ENCODE measurements at regions not wholly inside any gene's neighbourhood (a gene's known extent, or its start where the extent isn't known, plus 50 kb on each side); places are given as distances from the start of the nearest gene placed in this dataset.

- Mint-ChIP-seq H3K27ac (no peak overlapping the region), H3K4me1 (no peaks in the 10 kb centered on the region), H3K27me3 (ENCODE audit: low read depth in 2 of 2) (no peaks in the 10 kb centered on the region), H3K36me3 (no peaks in the 10 kb centered on the region), H3K4me3 (no peak overlapping the region), H3K9me3 (peaks cover 4 to 12% of the 10 kb centered on the region in 2 donors)
- WGBS (ENCODE audit: insufficient coverage) = 68% methylated on average over 3 of the region's 3 CpGs
- no peak for TF ChIP-seq CTCF (IDR thresholded peaks at IDR 0.05)
- DNase-seq (no peak), ATAC-seq (no peak)
- H3K27me3 ChIP-seq (ENCODE audit: control insufficient read depth, insufficient read depth, low read length) = no peaks in the 10 kb centered on the region
- H3K27ac ChIP-seq (ENCODE audit: low read length) = no peak overlapping the region
- H3K9me3 ChIP-seq (ENCODE audit: control insufficient read depth, insufficient read depth, low read length) = no peaks in the 10 kb centered on the region
- intact Hi-C loops (cut with micrococcal nuclease) = no loop called here
- no peak overlapping the region for H3K4me3 ChIP-seq (ENCODE audit: low read length)
- no peaks in the 10 kb centered on the region for H3K36me3 ChIP-seq (ENCODE audit: control insufficient read depth, insufficient read depth, low read length)
- no peaks in the 10 kb centered on the region for H3K4me1 ChIP-seq (ENCODE audit: control insufficient read depth, insufficient read depth, low read length)
Measured at GRCh38 chr12:30126944-30127343, 343.2 kb upstream of the TMTC1 start.

GRCh38 chr12:30120522-30120921 is 336.8 kb upstream of the TMTC1 start:
- no peaks in the 10 kb centered on the region for H3K36me3 ChIP-seq (ENCODE audit: control insufficient read depth, insufficient read depth, low read length)
- Mint-ChIP-seq H3K9me3 (peaks cover 9 to 10% of the 10 kb centered on the region in 2 donors), H3K4me1 (no peaks in the 10 kb centered on the region), H3K27me3 (ENCODE audit: low read depth in 2 of 2) (no peaks in the 10 kb centered on the region), H3K27ac (no peak overlapping the region), H3K36me3 (no peaks in the 10 kb centered on the region), H3K4me3 (no peak overlapping the region)
- TF ChIP-seq CTCF (IDR thresholded peaks at IDR 0.05) = no peak
- no peak for DNase-seq
- no peaks in the 10 kb centered on the region for H3K4me1 ChIP-seq (ENCODE audit: control insufficient read depth, insufficient read depth, low read length)
- WGBS (ENCODE audit: insufficient coverage) = 44% methylated on average over 1 of the region's 1 CpG
- intact Hi-C loops (cut with micrococcal nuclease) = no loop called here
- no peaks in the 10 kb centered on the region for H3K27me3 ChIP-seq (ENCODE audit: control insufficient read depth, insufficient read depth, low read length)
- ATAC-seq = no peak
- no peak overlapping the region for H3K4me3 ChIP-seq (ENCODE audit: low read length)
- H3K9me3 ChIP-seq (ENCODE audit: control insufficient read depth, insufficient read depth, low read length) = no peaks in the 10 kb centered on the region
- no peak overlapping the region for H3K27ac ChIP-seq (ENCODE audit: low read length)

GRCh38 chr12:30117483-30117882 is 333.7 kb upstream of the TMTC1 start:
- no peak overlapping the region for H3K27ac Mint-ChIP-seq
- WGBS (ENCODE audit: insufficient coverage) = 100% methylated on average over 1 of the region's 2 CpGs
- no peaks in the 10 kb centered on the region for H3K9me3 ChIP-seq (ENCODE audit: control insufficient read depth, insufficient read depth, low read length)
- no peak for DNase-seq
- no peak for TF ChIP-seq CTCF (IDR thresholded peaks at IDR 0.05)
- H3K4me1 Mint-ChIP-seq = no peaks in the 10 kb centered on the region
- intact Hi-C loops (cut with micrococcal nuclease) = no loop called here
- H3K36me3 ChIP-seq (ENCODE audit: control insufficient read depth, insufficient read depth, low read length) = no peaks in the 10 kb centered on the region
- peaks cover 12 to 16% of the 10 kb centered on the region in 2 donors for H3K9me3 Mint-ChIP-seq
- H3K4me3 Mint-ChIP-seq = no peak overlapping the region
- no peaks in the 10 kb centered on the region for H3K4me1 ChIP-seq (ENCODE audit: control insufficient read depth, insufficient read depth, low read length)
- ATAC-seq = no peak
- H3K36me3 Mint-ChIP-seq = no peaks in the 10 kb centered on the region
- no peaks in the 10 kb centered on the region for H3K27me3 ChIP-seq (ENCODE audit: control insufficient read depth, insufficient read depth, low read length)
- H3K27me3 Mint-ChIP-seq (ENCODE audit: low read depth in 2 of 2) = no peaks in the 10 kb centered on the region
- H3K4me3 ChIP-seq (ENCODE audit: low read length) = no peak overlapping the region
- no peak overlapping the region for H3K27ac ChIP-seq (ENCODE audit: low read length)

GRCh38 chr12:30111719-30112118 is 328.0 kb upstream of the TMTC1 start:
- H3K4me3 Mint-ChIP-seq = no peak overlapping the region

More at GRCh38 chr12:30111719-30112118, 328.0 kb upstream of the TMTC1 start:
- no peaks in the 10 kb centered on the region for H3K4me1 ChIP-seq (ENCODE audit: control insufficient read depth, insufficient read depth, low read length)
- Mint-ChIP-seq H3K27me3 (ENCODE audit: low read depth in 2 of 2) (no peaks in the 10 kb centered on the region), H3K4me1 (no peaks in the 10 kb centered on the region), H3K27ac (no peak overlapping the region), H3K36me3 (no peaks in the 10 kb centered on the region), H3K9me3 (peaks cover 17 to 24% of the 10 kb centered on the region in 2 donors)
- H3K4me3 ChIP-seq (ENCODE audit: low read length) = no peak overlapping the region
- ATAC-seq (no peak), DNase-seq (no peak)
- H3K27ac ChIP-seq (ENCODE audit: low read length) = no peak overlapping the region
- H3K27me3 ChIP-seq (ENCODE audit: control insufficient read depth, insufficient read depth, low read length) = no peaks in the 10 kb centered on the region
- WGBS (ENCODE audit: insufficient coverage) = 38% methylated on average over 1 of the region's 2 CpGs
- no peaks in the 10 kb centered on the region for H3K36me3 ChIP-seq (ENCODE audit: control insufficient read depth, insufficient read depth, low read length)
- no peak for TF ChIP-seq CTCF (IDR thresholded peaks at IDR 0.05)
- no peaks in the 10 kb centered on the region for H3K9me3 ChIP-seq (ENCODE audit: control insufficient read depth, insufficient read depth, low read length)
- intact Hi-C loops (cut with micrococcal nuclease) = no loop called here

Measured in natural killer cell (primary cell).